Esophagus squamous epithelium (tissue), 4 donors: ENCODE measurements at regions not wholly inside any gene's neighbourhood (a gene's known extent, or its start where the extent isn't known, plus 50 kb on each side); places are given as distances from the start of the nearest gene placed in this dataset.

ENCODE experiments used
- CTCF ChIP-seq, 6 experiments: fragments of 450-650 bp in 4 of 6; fragments of 200-600 bp in 2 of 6; sonication (generic) in 2 of 6; IDR thresholded peaks; one replicate each; pipeline ENCODE4 v1.5.1; 2016 to 2019; ENCODE audit warnings: antibody characterized with exemption in 6 of 6, mild to moderate bottlenecking in 4 of 6, moderate library complexity in 4 of 6
- POLR2A ChIP-seq, 4 donors: fragments of 450-650 bp; IDR thresholded peaks; one replicate each; pipeline ENCODE4 v1.6.1; 2017; ENCODE audit warnings: antibody characterized with exemption in 4 of 4, mild to moderate bottlenecking in 4 of 4, moderate library complexity in 3 of 4

GRCh38 chr4:34826660-34827059 lies 1417.7 kb downstream of the ARAP2 start:
- no peak for TF ChIP-seq CTCF (IDR thresholded peaks at IDR 0.05)
- no peak for TF ChIP-seq POLR2A (IDR thresholded peaks at IDR 0.05)
